ENCODE measurements at regions not wholly inside any gene's neighbourhood (a gene's known extent, or its start where the extent isn't known, plus 50 kb on each side); places are given as distances from the start of the nearest gene placed in this dataset.

DNA sequence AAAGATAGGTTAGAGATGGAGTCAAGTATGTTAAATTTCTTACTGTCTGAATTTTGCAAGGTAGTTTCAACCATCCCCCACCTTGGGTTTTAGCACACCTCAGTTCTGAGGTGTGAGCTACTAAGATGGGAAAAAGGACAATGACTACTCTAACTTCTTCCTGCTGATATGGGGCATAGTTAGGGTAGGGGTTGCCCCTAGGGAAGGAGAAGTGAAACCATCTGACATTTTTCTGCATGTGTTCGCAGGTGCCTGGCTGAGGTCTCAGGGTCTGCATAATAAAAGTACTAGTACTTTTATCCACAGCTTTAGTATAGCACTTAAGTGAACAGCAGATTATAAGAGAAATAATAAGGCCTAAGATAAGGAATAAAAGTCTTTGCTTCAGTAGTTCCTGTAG lies 129.5 kb upstream of the CYSLTR1 start:
- no peak for DNase-seq

DNA sequence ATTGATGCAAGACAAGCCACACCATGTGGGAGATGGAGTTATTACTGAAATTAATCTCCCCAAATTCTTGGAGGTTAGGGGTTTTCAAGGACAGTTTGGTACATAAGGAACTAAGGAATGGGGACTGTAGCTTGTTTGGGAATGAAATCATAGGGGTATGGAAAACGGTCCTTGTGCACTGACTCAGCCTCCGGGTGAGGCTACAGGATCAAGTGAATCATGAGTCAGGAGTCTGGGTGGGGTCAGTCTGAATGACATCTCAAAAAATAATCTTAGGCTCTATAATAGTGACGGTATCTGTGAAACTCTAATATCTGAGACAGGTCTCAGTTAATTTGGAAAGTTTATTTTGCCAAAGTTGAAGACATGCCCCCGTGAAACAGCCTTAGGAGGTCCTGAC lies 128.5 kb upstream of the CYSLTR1 start:
- no peak for DNase-seq

DNA sequence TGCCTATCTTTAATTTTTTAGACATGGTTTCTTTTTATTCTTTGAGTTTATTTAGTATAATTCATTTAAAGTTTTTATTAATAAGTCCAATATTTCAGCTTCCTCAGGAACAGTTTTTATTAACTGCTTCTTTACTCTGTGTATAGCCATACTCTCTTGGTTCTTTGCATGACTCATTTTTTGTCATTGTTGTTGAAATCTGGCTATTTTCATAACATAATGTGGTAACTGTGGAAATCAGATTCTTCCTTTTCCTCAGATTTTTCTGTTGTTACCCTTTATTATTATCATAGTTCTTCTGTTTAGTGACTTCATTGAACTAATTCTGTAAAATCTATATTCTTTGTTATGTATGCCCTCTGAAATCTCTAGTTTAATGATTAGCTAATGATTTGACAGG lies 124.9 kb upstream of the CYSLTR1 start:
- no peak for DNase-seq

DNA sequence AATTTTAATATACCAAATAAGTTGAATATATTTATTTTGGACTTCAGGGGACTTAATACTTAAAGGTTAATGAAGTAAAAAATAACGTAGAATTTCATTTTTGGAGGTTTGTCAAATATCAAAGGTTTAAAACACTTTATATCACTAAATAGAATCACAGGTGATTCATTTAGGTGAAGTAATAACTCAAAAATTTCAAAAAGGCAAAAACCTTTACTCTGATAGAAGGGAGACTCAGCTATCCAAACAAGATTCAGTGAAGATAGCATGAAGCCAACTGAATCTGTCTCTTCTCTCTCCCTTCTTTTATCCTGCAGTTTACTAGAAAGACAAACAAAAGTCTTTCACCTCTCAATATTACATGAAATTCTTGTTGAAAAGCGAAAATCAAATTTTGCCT lies 110.2 kb upstream of the CYSLTR1 start:
- DNase-seq = no peak

DNA sequence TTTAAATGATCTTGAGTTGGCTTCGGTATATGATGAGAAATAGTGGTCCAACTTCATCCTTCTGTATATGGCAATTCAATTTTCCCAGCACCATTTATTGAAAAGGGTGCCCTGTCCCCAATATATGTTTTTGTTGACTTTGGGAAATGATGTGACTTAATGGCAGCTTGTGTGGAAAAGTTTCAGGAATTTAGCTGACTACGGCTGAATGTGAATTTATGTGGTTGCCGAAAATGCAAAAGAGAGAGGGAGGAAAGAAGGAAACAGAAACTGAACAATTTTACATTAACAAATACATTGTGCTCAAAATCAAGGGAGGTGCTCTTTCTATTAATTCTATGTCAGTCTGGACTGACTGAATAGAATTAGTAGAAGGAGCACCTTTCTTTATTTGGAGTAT lies 101.8 kb upstream of the CYSLTR1 start:
- DNase-seq = no peak

DNA sequence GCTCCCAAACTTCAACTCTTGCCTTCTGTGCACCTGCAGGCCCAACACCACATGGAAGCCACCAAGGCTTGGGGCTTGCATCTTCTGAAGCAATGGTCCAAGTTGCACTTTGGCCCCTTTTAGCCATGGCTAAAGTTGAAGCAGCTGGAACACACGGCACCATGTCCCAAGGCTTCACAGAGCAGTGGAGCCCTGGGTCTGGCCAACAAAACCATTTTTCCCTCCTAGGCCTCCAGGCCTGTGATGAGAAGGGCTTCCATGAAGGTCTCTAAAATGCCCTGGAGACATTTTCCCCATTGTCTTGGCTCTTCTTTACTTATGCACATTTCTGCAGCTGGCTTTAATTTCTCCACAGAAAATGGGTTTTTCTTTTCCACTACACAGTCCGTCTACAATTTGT lies 61.3 kb upstream of the CYSLTR1 start:
- DNase-seq = no peak

DNA sequence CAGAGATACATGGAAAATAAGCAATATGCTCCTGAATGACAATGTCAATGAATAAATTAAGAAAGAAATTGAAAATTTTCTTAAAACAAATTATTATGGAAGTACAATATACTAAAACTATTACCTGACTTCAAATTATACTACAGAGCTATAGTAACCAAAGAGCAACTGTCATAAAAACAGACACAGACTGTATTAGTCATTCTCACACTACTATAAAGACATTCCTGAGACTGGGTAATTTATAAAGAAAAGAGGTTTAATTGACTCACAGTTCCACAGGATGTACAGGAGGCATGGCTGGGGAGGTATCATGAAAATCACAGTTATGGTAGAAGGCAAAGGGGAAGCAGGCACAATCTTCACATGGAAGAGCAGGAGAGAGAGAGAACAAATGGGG lies 60.0 kb upstream of the CYSLTR1 start:
- DNase-seq = no peak

DNA sequence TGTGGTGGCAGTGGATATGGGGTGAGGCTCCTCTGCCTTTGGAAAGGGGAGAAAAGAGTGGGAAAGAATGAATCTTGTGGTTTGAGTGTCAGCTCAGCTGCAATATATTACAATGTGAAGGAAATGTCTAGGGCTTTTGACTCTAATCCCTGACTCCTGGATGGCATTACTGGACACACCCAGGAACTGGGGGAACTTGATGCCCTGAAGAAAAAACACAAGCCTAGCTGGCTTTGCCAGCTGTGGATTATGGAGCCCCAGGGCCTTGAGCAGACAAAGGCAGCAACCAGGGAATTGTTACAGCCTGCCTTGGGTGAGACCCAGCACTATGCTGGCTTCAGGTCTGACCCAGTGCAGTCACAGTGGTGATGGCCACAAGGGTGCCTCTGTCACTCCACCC lies 57.1 kb upstream of the CYSLTR1 start:
- DNase-seq = no peak

DNA sequence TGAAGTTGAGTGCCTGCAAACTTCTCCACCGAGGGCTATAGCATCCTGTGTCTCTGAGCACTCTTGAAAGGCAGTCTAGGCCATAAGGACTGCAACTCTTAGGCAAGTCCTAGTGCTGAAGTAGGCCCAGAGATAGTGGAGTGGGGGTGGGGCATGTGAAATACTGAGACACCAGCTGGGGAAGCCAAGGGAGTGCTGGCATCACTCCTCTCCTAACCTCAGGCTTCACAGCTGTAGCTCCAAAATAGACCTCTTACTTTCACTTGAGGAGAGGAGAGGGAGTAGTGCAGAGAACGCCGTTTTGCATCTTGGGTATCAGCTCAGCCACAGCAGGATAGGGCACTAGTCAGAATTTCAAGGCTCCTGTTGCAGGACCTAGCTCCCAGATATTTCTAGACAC lies 56.2 kb upstream of the CYSLTR1 start:
- DNase-seq = no peak

DNA sequence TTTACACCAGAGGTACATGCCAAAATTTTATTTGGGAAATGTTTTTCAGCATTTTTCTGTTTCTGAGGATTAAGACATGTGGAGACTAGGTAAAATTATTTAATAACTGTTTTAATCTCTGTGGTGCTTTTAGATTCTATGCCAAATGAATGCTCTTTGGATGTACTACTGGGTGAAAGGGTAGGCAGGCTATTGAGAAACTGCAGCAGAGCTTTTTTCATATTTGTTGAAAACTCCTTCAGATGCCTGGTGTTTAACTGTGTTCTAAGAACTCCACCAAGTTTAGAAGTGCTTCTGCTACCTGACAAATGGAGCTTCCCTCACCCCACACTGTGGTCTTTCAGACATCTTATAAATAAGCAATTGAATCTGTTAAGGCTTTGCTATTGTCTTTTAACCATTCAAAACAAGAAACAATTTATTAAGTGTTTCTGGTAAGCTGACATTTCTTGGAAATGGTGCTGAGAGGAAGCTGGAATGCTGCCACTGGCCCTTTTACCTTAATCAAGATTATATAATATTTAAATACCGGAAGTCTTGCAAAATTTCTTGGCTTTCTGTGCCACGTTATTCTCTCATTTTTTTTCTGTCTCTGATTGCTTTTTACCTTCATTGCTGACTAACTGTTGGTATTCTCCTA lies 51.2 kb upstream of the CYSLTR1 start:
- no peak for DNase-seq

All from CD4-positive, alpha-beta T cell treated with Interleukin-17A for 4 hours (primary cell).